ENCODE measurements at regions not wholly inside any gene's neighbourhood (a gene's known extent, or its start where the extent isn't known, plus 50 kb on each side); places are given as distances from the start of the nearest gene placed in this dataset.

DNA sequence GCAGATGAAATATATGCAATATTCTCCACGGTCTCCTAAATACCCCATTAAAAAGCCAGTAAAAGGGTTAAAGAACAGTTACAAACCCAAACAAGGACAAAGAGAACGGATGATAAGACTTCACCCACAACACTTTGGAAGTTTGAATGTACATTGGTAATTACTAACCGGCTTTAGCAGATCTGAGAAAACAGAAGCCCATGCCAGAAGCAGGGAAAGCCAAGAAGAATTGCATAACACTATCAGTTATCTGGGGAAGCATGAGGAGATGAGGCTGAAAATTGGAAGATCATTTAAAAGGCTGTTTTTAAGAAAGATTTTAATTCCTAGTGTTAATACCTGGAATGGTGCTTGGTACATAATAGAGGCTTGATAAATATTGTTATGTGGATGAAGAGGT is 55.6 kb upstream of the MYBPC1 start:
- ChIA-PET POLR2A (no interaction called here), CTCF (interaction anchor here (0.6 kb wide), 1 partner anchor 69 kb away, joined by 4 read pairs; no protein-coding TSS in a partner anchor)
- H3K4me1 Mint-ChIP-seq, result no peaks in the 10 kb centered on the region
- peaks cover 6% of the 10 kb centered on the region for H3K27me3 Mint-ChIP-seq
- no peak for DNase-seq
- H3K9me3 Mint-ChIP-seq, result no peaks in the 10 kb centered on the region
- H3K4me3 Mint-ChIP-seq, result no peak overlapping the region
- H3K36me3 Mint-ChIP-seq (ENCODE audit: low read depth), result no peaks in the 10 kb centered on the region
- H3K27ac Mint-ChIP-seq, result no peak overlapping the region

All from activated CD4-positive, alpha-beta T cell treated with anti-CD3 and anti-CD28 coated beads, Interleukin-2, amount 10 ng/mL, durations not matched to agents 7 days and 5 days (primary cell).